ENCODE measurements at regions not wholly inside any gene's neighbourhood (a gene's known extent, or its start where the extent isn't known, plus 50 kb on each side); places are given as distances from the start of the nearest gene placed in this dataset.
"Not testable (repeated sequence)": the region's sequence is repeated elsewhere in the genome, so short reads cannot be mapped to it uniquely, and the experiment has no call there.

DNA sequence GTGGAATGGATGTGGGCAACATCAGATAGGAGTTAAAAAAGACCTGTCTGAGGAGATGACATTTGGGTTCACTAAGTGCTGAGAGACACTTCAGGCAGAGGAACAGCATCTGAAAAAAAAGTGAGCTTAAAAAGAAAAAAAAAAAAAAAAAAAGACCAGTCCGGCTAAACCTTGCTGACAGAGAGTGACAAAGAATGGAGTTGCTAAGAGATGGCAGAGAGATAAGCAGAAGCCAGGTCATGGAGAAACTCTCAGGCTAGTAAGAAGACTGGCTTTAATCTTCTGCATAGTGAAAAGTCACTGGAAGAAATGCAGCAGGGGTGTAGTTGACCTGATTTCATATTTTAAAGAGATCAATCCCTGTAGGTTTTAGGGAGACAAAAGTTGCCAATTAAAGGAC, 711.1 kb upstream of the SEMA3D start:
- H3K4me3 ChIP-seq (ENCODE audit: low read length): no peak overlapping the region
- H3K9me2 ChIP-seq (replicated peaks; ENCODE audit: control insufficient read depth, low read length): no peaks in the 10 kb centered on the region
- H3K27me3 ChIP-seq (ENCODE audit: control insufficient read depth, low read length): no peaks in the 10 kb centered on the region; the same call in 1 of the 2 replicates
- TF ChIP-seq EZH2phosphoT487 (IDR thresholded peaks at IDR 0.05; ENCODE audit: borderline replicate concordance, low read length): no peak
- TF ChIP-seq, protein P1, sequence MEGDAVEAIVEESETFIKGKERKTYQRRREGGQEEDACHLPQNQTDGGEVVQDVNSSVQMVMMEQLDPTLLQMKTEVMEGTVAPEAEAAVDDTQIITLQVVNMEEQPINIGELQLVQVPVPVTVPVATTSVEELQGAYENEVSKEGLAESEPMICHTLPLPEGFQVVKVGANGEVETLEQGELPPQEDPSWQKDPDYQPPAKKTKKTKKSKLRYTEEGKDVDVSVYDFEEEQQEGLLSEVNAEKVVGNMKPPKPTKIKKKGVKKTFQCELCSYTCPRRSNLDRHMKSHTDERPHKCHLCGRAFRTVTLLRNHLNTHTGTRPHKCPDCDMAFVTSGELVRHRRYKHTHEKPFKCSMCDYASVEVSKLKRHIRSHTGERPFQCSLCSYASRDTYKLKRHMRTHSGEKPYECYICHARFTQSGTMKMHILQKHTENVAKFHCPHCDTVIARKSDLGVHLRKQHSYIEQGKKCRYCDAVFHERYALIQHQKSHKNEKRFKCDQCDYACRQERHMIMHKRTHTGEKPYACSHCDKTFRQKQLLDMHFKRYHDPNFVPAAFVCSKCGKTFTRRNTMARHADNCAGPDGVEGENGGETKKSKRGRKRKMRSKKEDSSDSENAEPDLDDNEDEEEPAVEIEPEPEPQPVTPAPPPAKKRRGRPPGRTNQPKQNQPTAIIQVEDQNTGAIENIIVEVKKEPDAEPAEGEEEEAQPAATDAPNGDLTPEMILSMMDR (IDR thresholded peaks at IDR 0.05; ENCODE audit: low read depth, low read length, poor library complexity, severe bottlenecking): no peak
- no peaks in the 10 kb centered on the region for H3F3A ChIP-seq (ENCODE audit: control insufficient read depth, insufficient read depth)
- no peaks in the 10 kb centered on the region for H3K36me3 ChIP-seq (ENCODE audit: control insufficient read depth, low read length)
- no peaks in the 10 kb centered on the region for H4K20me1 ChIP-seq (ENCODE audit: control insufficient read depth, insufficient read depth, low read depth, low read length)
- H3K27ac ChIP-seq (ENCODE audit: low read depth, low read length): no peak overlapping the region
- H3K9me3 ChIP-seq (ENCODE audit: control insufficient read depth, insufficient read depth, low read length): no peaks in the 10 kb centered on the region
- no peaks in the 10 kb centered on the region for H3K79me2 ChIP-seq (ENCODE audit: control insufficient read depth, low read length)
- H3K4me2 ChIP-seq (ENCODE audit: low read length): no peak overlapping the region
- H3K4me1 ChIP-seq (ENCODE audit: control insufficient read depth, low read length): no peaks in the 10 kb centered on the region

DNA sequence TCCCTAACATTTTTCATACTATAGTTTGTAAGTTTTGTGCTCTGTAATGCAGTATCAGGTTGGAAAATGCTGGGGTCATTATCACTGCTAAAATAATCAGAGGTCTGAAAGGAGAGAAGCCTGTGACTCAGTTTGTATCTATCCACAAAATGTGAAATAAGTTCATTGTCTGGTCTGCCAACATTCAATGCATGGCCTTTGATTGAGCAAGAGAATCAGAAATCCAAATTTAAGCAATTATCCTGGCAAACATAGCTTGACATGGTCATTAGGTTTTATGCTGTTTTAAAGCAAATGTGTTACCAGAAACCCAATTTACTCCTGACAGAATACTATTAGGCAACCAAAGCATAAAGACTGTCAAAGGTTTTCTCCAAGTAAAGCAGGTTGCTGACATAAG, 709.7 kb upstream of the SEMA3D start:
- TF ChIP-seq, protein P1 (IDR thresholded peaks at IDR 0.05; ENCODE audit: low read depth, low read length, poor library complexity, severe bottlenecking): no peak
- no peak for TF ChIP-seq EZH2phosphoT487 (IDR thresholded peaks at IDR 0.05; ENCODE audit: borderline replicate concordance, low read length)

DNA sequence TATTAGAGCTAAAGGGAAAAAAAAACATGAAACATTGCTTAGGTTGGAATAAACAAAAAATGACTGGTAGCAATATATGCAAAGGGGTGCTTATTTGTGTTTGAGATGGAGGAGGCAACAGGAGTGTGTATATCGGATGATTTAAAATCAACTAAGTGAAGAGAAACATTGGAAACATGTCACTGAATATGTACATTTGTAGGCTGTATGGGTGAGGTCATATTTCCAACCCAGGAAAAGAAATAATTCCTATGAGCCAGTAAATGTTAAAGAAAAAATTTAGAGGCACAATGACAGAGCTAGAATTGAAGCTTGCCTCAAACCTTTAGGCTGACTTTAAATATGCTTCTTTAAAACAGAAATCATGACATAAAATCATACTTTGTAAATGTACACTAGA, 709.0 kb upstream of the SEMA3D start:
- Histone ChIP-seq H3K4me2 (ENCODE audit: low read length) (no peak overlapping the region), H3F3A (ENCODE audit: control insufficient read depth, insufficient read depth) (no peaks in the 10 kb centered on the region), H3K4me3 (ENCODE audit: low read length) (no peak overlapping the region), H3K36me3 (ENCODE audit: control insufficient read depth, low read length) (no peaks in the 10 kb centered on the region), H3K4me1 (ENCODE audit: control insufficient read depth, low read length) (no peaks in the 10 kb centered on the region), H3K27me3 (ENCODE audit: control insufficient read depth, low read length) (no peaks in the 10 kb centered on the region; the same call in 1 of the 2 replicates), H3K79me2 (ENCODE audit: control insufficient read depth, low read length) (no peaks in the 10 kb centered on the region), H3K27ac (ENCODE audit: low read depth, low read length) (no peak overlapping the region), H3K9me2 (replicated peaks; ENCODE audit: control insufficient read depth, low read length) (no peaks in the 10 kb centered on the region), H4K20me1 (ENCODE audit: control insufficient read depth, insufficient read depth, low read depth, low read length) (no peaks in the 10 kb centered on the region), H3K9me3 (ENCODE audit: control insufficient read depth, insufficient read depth, low read length) (no peaks in the 10 kb centered on the region)
- TF ChIP-seq, protein P1 (IDR thresholded peaks at IDR 0.05; ENCODE audit: low read depth, low read length, poor library complexity, severe bottlenecking): no peak
- no peak for TF ChIP-seq EZH2phosphoT487 (IDR thresholded peaks at IDR 0.05; ENCODE audit: borderline replicate concordance, low read length)

More for the DNA sequence above, 709.7 kb upstream of the SEMA3D start:
- Histone ChIP-seq H3K9me3 (ENCODE audit: control insufficient read depth, insufficient read depth, low read length) (no peaks in the 10 kb centered on the region), H3K4me2 (ENCODE audit: low read length) (no peak overlapping the region), H3K27ac (ENCODE audit: low read depth, low read length) (no peak overlapping the region), H3K36me3 (ENCODE audit: control insufficient read depth, low read length) (no peaks in the 10 kb centered on the region), H3K4me3 (ENCODE audit: low read length) (no peak overlapping the region), H3K79me2 (ENCODE audit: control insufficient read depth, low read length) (no peaks in the 10 kb centered on the region), H3K27me3 (ENCODE audit: control insufficient read depth, low read length) (no peaks in the 10 kb centered on the region; the same call in 1 of the 2 replicates), H4K20me1 (ENCODE audit: control insufficient read depth, insufficient read depth, low read depth, low read length) (no peaks in the 10 kb centered on the region), H3K4me1 (ENCODE audit: control insufficient read depth, low read length) (no peaks in the 10 kb centered on the region), H3K9me2 (replicated peaks; ENCODE audit: control insufficient read depth, low read length) (no peaks in the 10 kb centered on the region), H3F3A (ENCODE audit: control insufficient read depth, insufficient read depth) (no peaks in the 10 kb centered on the region)

DNA sequence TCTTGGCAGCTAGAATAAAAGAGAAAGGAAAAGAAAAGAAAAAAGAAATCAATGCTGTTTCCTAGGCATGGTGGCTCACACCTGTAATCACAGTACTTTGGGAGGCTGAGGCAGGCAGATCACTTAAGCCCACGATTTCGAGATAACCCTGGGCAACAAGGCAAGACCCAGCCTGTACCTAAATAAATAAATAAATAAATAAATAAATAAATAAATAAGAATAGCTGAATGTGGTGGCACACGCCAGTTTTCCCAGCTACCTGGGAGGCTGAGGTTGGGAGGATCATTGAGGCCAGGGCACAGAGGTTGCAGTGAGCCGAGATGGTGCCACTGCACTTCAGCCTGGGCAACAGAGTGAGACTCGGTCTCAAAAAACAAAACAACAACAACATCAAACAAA, 705.0 kb upstream of the SEMA3D start:
- H3K27ac ChIP-seq (ENCODE audit: low read depth, low read length); H3K27me3 ChIP-seq (ENCODE audit: control insufficient read depth, low read length); H4K20me1 ChIP-seq (ENCODE audit: control insufficient read depth, insufficient read depth, low read depth, low read length); H3K36me3 ChIP-seq (ENCODE audit: control insufficient read depth, low read length); H3K4me3 ChIP-seq (ENCODE audit: low read length); H3K79me2 ChIP-seq (ENCODE audit: control insufficient read depth, low read length); H3F3A ChIP-seq (ENCODE audit: control insufficient read depth, insufficient read depth); H3K4me2 ChIP-seq (ENCODE audit: low read length); H3K9me2 ChIP-seq (replicated peaks; ENCODE audit: control insufficient read depth, low read length); H3K4me1 ChIP-seq (ENCODE audit: control insufficient read depth, low read length); H3K9me3 ChIP-seq (ENCODE audit: control insufficient read depth, insufficient read depth, low read length): not testable (repeated sequence)
